Tibial artery (tissue), 4 donors: ENCODE measurements at regions not wholly inside any gene's neighbourhood (a gene's known extent, or its start where the extent isn't known, plus 50 kb on each side); places are given as distances from the start of the nearest gene placed in this dataset.

Experiments
- DNase-seq, 2 donors: peaks; one replicate each; pipeline ENCODE4 v3.0.0-alpha.2; 2019
- H3K27ac ChIP-seq, 2 donors: fragments of 200-600 bp; sonication (generic) in 1 of 2; 1 replicate in 1 of 2; 2 replicates in 1 of 2; pipeline ENCODE4 v1.5.1; 2018 to 2019; ENCODE audit warnings: mild to moderate bottlenecking in 1 of 2
- H3K27me3 ChIP-seq, 2 donors: fragments of 200-600 bp; sonication (generic) in 1 of 2; one replicate each; pipeline versions ENCODE4 v1.5.1 to v1.6.0; 2016 to 2019
- H3K36me3 ChIP-seq, 3 donors: fragments of 200-600 bp; sonication (generic) in 2 of 3; one replicate each; pipeline ENCODE4 v1.5.1; 2016 to 2019; ENCODE audit warnings: mild to moderate bottlenecking in 2 of 3
- H3K4me1 ChIP-seq, 4 donors: fragments of 200-600 bp; sonication (generic) in 2 of 4; 1 replicate in 3 of 4; 2 replicates in 1 of 4; pipeline ENCODE4 v1.5.1; 2016 to 2019
- H3K4me3 ChIP-seq, 2 donors: fragments of 200-600 bp; sonication (generic) in 1 of 2; 1 replicate in 1 of 2; 2 replicates in 1 of 2; pipeline ENCODE4 v1.5.1; 2018 to 2019; ENCODE audit warnings: mild to moderate bottlenecking in 2 of 2
- H3K9me3 ChIP-seq, 3 donors: fragments of 200-600 bp; sonication (generic) in 1 of 3; one replicate each; pipeline ENCODE4 v1.5.1; 2016 to 2019
- intact Hi-C: fragments of 100-400 bp; cut with DNase I; formaldehyde crosslinking; loops from one replicate; pipeline ENCODE4 v1.15.0; 2023; ENCODE audit warnings: low total_unique reads
- TF ChIP-seq, protein P1 (sequence below), 2 experiments: fragments of 200-600 bp in 1 of 2; fragments of 450-650 bp in 1 of 2; IDR thresholded peaks; one replicate each; pipeline ENCODE4 v1.5.1; 2017 to 2019; ENCODE audit warnings: antibody characterized with exemption in 2 of 2, mild to moderate bottlenecking in 1 of 2, moderate library complexity in 1 of 2

DNA sequence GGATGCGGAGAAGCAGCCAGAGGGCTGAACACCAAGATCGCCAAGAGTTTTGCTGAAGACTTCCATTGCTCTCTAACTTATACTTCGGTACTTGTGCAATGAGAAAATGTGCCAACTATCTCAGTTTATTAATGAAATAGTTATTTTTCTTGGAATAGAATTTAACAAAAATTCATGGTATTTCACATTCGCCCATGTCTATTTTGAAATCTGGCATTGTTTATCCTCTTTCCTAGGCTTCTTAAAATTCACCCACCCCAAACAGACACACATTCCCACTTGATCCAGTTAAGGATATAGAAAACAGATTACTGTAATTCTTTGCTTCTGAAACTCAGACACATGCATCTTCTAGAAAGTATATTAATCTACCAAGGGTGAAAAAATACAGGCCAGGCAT lies 56.3 kb upstream of the ADAMTS5 start:
- no peak for DNase-seq
- H3K9me3 ChIP-seq, result no peaks in the 10 kb centered on the region
- H3K27ac ChIP-seq, result no peak overlapping the region
- intact Hi-C loops, result no loop called here
- no peak overlapping the region for H3K4me3 ChIP-seq
- TF ChIP-seq, protein P1, sequence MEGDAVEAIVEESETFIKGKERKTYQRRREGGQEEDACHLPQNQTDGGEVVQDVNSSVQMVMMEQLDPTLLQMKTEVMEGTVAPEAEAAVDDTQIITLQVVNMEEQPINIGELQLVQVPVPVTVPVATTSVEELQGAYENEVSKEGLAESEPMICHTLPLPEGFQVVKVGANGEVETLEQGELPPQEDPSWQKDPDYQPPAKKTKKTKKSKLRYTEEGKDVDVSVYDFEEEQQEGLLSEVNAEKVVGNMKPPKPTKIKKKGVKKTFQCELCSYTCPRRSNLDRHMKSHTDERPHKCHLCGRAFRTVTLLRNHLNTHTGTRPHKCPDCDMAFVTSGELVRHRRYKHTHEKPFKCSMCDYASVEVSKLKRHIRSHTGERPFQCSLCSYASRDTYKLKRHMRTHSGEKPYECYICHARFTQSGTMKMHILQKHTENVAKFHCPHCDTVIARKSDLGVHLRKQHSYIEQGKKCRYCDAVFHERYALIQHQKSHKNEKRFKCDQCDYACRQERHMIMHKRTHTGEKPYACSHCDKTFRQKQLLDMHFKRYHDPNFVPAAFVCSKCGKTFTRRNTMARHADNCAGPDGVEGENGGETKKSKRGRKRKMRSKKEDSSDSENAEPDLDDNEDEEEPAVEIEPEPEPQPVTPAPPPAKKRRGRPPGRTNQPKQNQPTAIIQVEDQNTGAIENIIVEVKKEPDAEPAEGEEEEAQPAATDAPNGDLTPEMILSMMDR (IDR thresholded peaks at IDR 0.05), result no peak
- H3K36me3 ChIP-seq, result no peaks in the 10 kb centered on the region
- H3K27me3 ChIP-seq, result no peaks in the 10 kb centered on the region
- peaks cover 0 to 16% (median 2%) of the 10 kb centered on the region in 4 donors for H3K4me1 ChIP-seq

DNA sequence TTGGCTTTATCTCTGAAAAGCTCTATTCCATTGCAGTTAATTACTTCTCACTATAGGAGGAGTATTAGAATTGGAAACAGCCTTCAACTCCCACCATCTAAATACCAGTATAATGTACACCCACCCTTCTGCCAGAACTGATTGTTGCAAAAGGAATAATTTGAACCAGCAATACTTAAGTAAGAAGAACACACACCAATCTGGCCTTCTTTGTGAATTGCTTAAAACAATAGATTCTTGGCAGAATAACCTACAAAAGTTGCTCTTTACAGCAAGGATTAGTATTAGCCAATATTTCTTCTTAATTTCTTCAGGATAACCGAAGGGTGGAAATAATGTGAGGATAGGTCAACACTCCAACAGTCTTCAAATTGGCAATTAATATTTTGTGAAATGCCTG lies 54.9 kb upstream of the ADAMTS5 start:
- no peaks in the 10 kb centered on the region for H3K9me3 ChIP-seq
- intact Hi-C loops, result no loop called here
- H3K27ac ChIP-seq, result no peak overlapping the region
- TF ChIP-seq, protein P1 (IDR thresholded peaks at IDR 0.05), result no peak
- H3K27me3 ChIP-seq, result no peaks in the 10 kb centered on the region
- H3K4me1 ChIP-seq, result peaks cover 0 to 16% (median 2%) of the 10 kb centered on the region in 4 donors
- H3K36me3 ChIP-seq, result no peaks in the 10 kb centered on the region
- DNase-seq, result no peak
- no peak overlapping the region for H3K4me3 ChIP-seq

DNA sequence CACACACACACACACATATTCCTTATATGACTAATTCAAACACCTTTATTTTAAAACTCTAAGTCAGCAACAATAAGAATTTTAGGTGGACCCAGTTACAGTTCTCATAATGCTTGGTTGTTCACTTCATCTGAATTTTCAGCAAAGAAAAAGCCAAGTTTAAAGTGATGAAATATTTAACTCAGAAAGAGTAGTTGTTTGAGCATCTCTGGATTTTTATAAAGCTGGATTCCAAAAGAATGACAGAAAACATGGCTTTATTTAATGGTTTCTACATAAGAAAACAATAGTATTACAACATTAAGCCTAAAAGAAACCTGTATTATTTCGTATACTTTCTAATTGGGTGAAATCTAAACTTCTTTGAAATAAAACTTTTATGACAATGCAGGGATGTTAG lies 54.2 kb upstream of the ADAMTS5 start:
- H3K27me3 ChIP-seq, result no peaks in the 10 kb centered on the region
- intact Hi-C loops, result no loop called here
- TF ChIP-seq, protein P1 (IDR thresholded peaks at IDR 0.05), result no peak
- H3K4me3 ChIP-seq, result no peak overlapping the region
- H3K9me3 ChIP-seq, result no peaks in the 10 kb centered on the region
- no peak overlapping the region for H3K27ac ChIP-seq
- no peak for DNase-seq
- H3K4me1 ChIP-seq, result peaks cover 0 to 16% (median 2%) of the 10 kb centered on the region in 4 donors
- H3K36me3 ChIP-seq, result no peaks in the 10 kb centered on the region

DNA sequence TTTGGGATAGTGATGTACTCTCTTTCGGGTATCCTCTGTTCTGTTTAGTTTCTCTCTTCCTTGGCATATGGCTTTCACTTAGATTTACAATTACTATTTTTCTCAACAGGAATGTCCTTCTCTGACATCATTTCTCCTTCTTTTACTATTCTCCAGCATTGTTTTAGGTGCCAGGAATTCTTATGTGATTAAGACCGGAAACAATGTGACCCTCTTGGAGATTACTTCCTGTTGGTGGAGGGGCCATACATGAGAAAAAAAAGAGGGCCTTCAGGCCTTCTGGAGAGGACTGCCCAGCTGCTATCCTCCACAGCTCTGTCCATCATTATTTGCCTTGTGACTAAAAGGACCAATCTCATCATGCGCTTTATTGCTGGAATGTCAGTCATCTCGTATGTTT lies 50.4 kb upstream of the ADAMTS5 start:
- no peaks in the 10 kb centered on the region for H3K9me3 ChIP-seq
- intact Hi-C loops, result no loop called here
- no peaks in the 10 kb centered on the region for H3K36me3 ChIP-seq
- no peaks in the 10 kb centered on the region for H3K27me3 ChIP-seq
- H3K4me3 ChIP-seq, result no peak overlapping the region
- DNase-seq, result no peak
- H3K4me1 ChIP-seq, result no peaks in the 10 kb centered on the region
- TF ChIP-seq, protein P1 (IDR thresholded peaks at IDR 0.05), result no peak
- no peak overlapping the region for H3K27ac ChIP-seq
